Panc1 (cell line): ENCODE measurements at regions not wholly inside any gene's neighbourhood (a gene's known extent, or its start where the extent isn't known, plus 50 kb on each side); places are given as distances from the start of the nearest gene placed in this dataset.

Experiments
- SIN3A ChIP-seq: IDR thresholded peaks from 2 replicates; pipeline ENCODE4 v1.6.1; 2012; ENCODE audit warnings: low read depth, mild to moderate bottlenecking, low read length, moderate library complexity, borderline replicate concordance; ENCODE audit not compliant: insufficient read depth
- TCF7L2 ChIP-seq: IDR thresholded peaks from 2 replicates; pipeline ENCODE4 v1.6.1; 2011; ENCODE audit warnings: mild to moderate bottlenecking, low read depth, low read length, inconsistent platforms
- TF ChIP-seq, protein P1 (sequence below): fragments of 450-650 bp; IDR thresholded peaks from 2 replicates; pipeline ENCODE4 v1.5.1; 2017; ENCODE audit warnings: mild to moderate bottlenecking

DNA sequence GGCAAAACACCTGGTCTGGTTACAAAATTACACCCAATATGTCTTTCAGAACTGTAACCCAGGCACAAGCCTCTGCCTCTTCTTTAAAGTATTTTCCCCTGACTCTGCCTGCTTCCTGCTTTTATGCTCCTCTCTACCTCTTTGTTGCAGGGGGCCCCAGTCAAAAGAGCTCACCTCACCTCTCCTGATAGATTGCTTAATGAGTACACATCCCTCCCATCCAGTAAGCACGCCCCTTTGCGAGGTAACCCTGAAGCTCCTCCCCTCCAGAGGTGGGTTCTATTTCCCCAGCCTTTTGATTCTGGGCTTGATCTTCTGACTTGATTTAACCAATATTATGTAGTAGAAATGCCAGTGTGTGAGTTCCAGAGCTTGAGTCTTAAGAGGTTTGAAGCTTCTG is 56.6 kb upstream of the EYA2 start:
- TF ChIP-seq, protein P1, sequence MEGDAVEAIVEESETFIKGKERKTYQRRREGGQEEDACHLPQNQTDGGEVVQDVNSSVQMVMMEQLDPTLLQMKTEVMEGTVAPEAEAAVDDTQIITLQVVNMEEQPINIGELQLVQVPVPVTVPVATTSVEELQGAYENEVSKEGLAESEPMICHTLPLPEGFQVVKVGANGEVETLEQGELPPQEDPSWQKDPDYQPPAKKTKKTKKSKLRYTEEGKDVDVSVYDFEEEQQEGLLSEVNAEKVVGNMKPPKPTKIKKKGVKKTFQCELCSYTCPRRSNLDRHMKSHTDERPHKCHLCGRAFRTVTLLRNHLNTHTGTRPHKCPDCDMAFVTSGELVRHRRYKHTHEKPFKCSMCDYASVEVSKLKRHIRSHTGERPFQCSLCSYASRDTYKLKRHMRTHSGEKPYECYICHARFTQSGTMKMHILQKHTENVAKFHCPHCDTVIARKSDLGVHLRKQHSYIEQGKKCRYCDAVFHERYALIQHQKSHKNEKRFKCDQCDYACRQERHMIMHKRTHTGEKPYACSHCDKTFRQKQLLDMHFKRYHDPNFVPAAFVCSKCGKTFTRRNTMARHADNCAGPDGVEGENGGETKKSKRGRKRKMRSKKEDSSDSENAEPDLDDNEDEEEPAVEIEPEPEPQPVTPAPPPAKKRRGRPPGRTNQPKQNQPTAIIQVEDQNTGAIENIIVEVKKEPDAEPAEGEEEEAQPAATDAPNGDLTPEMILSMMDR: no peak
- TF ChIP-seq TCF7L2: no peak
- TF ChIP-seq SIN3A: no peak
